K562 (cell line): ENCODE measurements at regions not wholly inside any gene's neighbourhood (a gene's known extent, or its start where the extent isn't known, plus 50 kb on each side); places are given as distances from the start of the nearest gene placed in this dataset.

Source experiments
- BHLHE40 ChIP-seq: IDR thresholded peaks from 2 replicates; pipeline ENCODE4 v1.6.1; 2011; ENCODE audit warnings: low read length, improper control_type of control experiment
- ESRRA ChIP-seq: fragments of 450-650 bp; IDR thresholded peaks from 2 replicates; pipeline ENCODE4 v1.6.1; 2014; ENCODE audit warnings: low read depth, mild to moderate bottlenecking, moderate library complexity, borderline replicate concordance
- JUNB ChIP-seq: fragments of 450-650 bp; formaldehyde crosslinking; conservative IDR thresholded peaks from 2 replicates; pipeline ENCODE4 v1.4.0; 2020; ENCODE audit warnings: mild to moderate bottlenecking
- MXI1 ChIP-seq: IDR thresholded peaks from 2 replicates; pipeline ENCODE4 v1.6.1; 2011; ENCODE audit warnings: low read depth, mild to moderate bottlenecking, improper control_type of control experiment, low read length
- PHF8 ChIP-seq: fragments of 200-600 bp; sonication (generic); IDR thresholded peaks from 2 replicates; pipeline ENCODE4 v1.6.1; 2012; ENCODE audit warnings: mixed run types, mild to moderate bottlenecking, inconsistent platforms, low read length, moderate library complexity, borderline replicate concordance
- ZFP36 ChIP-seq: fragments of 150-350 bp; IDR thresholded peaks from 2 replicates; pipeline ENCODE4 v1.6.1; 2018; ENCODE audit warnings: low read length, low read depth; ENCODE audit not compliant: partially characterized antibody
- ZNF174 ChIP-seq: fragments of 250-450 bp; sonication (Bioruptor Pico); IDR thresholded peaks from 2 replicates; pipeline ENCODE4 v1.4.0; 2020; ENCODE audit warnings: mild to moderate bottlenecking

GRCh38 chr5:60147791-60148190 is 254.3 kb upstream of the PDE4D start:
- no peak for TF ChIP-seq ZNF174 (CRISPR knock-in tag)
- TF ChIP-seq ESRRA = no peak
- TF ChIP-seq JUNB (CRISPR knock-in tag) = no peak
- no peak for TF ChIP-seq PHF8
- TF ChIP-seq BHLHE40 = no peak
- no peak for TF ChIP-seq ZFP36
- TF ChIP-seq MXI1 = no peak
